ENCODE measurements at regions not wholly inside any gene's neighbourhood (a gene's known extent, or its start where the extent isn't known, plus 50 kb on each side); places are given as distances from the start of the nearest gene placed in this dataset.

DNA sequence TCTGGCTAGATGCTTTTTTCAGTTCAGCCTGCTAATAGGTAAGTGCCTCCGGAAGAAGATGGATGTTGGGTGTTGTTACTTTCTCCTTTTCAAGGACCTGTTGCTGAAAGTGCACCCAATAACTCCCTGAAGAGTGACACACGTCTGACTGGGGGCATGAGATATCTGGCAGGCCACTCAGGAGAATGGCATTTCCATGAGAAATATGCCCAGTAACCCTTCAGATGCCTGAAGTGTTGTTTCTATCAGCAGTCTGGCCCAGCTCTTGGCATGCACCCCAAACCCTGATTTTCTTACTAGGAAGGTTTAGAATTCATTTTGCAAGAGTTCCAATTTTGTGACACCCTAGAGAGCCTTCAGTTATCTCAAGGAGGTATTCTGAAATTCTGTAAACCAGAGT is 71.5 kb downstream of the ARHGAP35 start:
- H3K23ac ChIP-seq (ENCODE audit: low read length): no peak overlapping the region
- DNase-seq: no peak
- H3K27me3 ChIP-seq (ENCODE audit: insufficient read depth, low read length, poor library complexity): no peaks in the 10 kb centered on the region
- no peak overlapping the region for H2BK120ac ChIP-seq (ENCODE audit: low read depth, low read length)
- H2AK5ac ChIP-seq (ENCODE audit: low read length): no peak overlapping the region
- H3K36me3 ChIP-seq (ENCODE audit: control insufficient read depth, insufficient read depth, low read length): peaks cover 1% of the 10 kb centered on the region
- H4K5ac ChIP-seq (ENCODE audit: low read length): no peak overlapping the region
- H3K4me3 ChIP-seq (ENCODE audit: low read length): no peak overlapping the region
- no peak overlapping the region for H2BK15ac ChIP-seq (replicated peaks; ENCODE audit: low read depth)
- no peaks in the 10 kb centered on the region for H3K4me1 ChIP-seq (ENCODE audit: control insufficient read depth, low read depth, low read length)
- H3K9ac ChIP-seq (ENCODE audit: low read length): no peak overlapping the region
- H3K56ac ChIP-seq (ENCODE audit: low read length): no peak overlapping the region
- no peak overlapping the region for H3K4me2 ChIP-seq (ENCODE audit: low read length)
- no peak overlapping the region for H3K18ac ChIP-seq (ENCODE audit: low read length)
- no peak overlapping the region for H4K8ac ChIP-seq (ENCODE audit: low read depth, low read length)
- peaks cover 18% of the 10 kb centered on the region for H3K79me1 ChIP-seq (ENCODE audit: low read length)
- H3K27ac ChIP-seq (ENCODE audit: low read depth, low read length): no peak overlapping the region
- H3K79me2 ChIP-seq (ENCODE audit: control insufficient read depth, insufficient read depth, low read length): peaks cover 19% of the 10 kb centered on the region
- H3K4ac ChIP-seq (ENCODE audit: low read depth, low read length): no peak overlapping the region
- WGBS (ENCODE audit: extremely low coverage, insufficient coverage, low lambda C conversion rate): no CpG with 5 or more reads among the region's 2 CpGs
- no peak overlapping the region for H2BK5ac ChIP-seq (ENCODE audit: low read length)

GRCh38 chr19:46935066-46935663 is 74.4 kb downstream of the ARHGAP35 start:
- Histone ChIP-seq H3K23ac (ENCODE audit: low read length) (no peak overlapping the region), H4K8ac (ENCODE audit: low read depth, low read length) (no peak overlapping the region), H3K79me1 (ENCODE audit: low read length) (peaks cover 15% of the 10 kb centered on the region), H3K27ac (ENCODE audit: low read depth, low read length) (no peak overlapping the region), H3K4me3 (ENCODE audit: low read length) (no peak overlapping the region), H2BK15ac (replicated peaks; ENCODE audit: low read depth) (no peak overlapping the region), H3K27me3 (ENCODE audit: insufficient read depth, low read length, poor library complexity) (no peaks in the 10 kb centered on the region), H3K4ac (ENCODE audit: low read depth, low read length) (no peak overlapping the region), H3K56ac (ENCODE audit: low read length) (no peak overlapping the region), H3K18ac (ENCODE audit: low read length) (no peak overlapping the region), H3K9ac (ENCODE audit: low read length) (no peak overlapping the region), H3K36me3 (ENCODE audit: control insufficient read depth, insufficient read depth, low read length) (peaks cover 3% of the 10 kb centered on the region), H3K4me1 (ENCODE audit: control insufficient read depth, low read depth, low read length) (no peaks in the 10 kb centered on the region), H2AK5ac (ENCODE audit: low read length) (no peak overlapping the region), H2BK120ac (ENCODE audit: low read depth, low read length) (no peak overlapping the region), H3K79me2 (ENCODE audit: control insufficient read depth, insufficient read depth, low read length) (peaks cover 12% of the 10 kb centered on the region), H3K4me2 (ENCODE audit: low read length) (no peak overlapping the region), H4K5ac (ENCODE audit: low read length) (no peak overlapping the region), H2BK5ac (ENCODE audit: low read length) (no peak overlapping the region)
- no peak for DNase-seq
- no CpG with 5 or more reads among the region's 7 CpGs for WGBS (ENCODE audit: extremely low coverage, insufficient coverage, low lambda C conversion rate)

DNA sequence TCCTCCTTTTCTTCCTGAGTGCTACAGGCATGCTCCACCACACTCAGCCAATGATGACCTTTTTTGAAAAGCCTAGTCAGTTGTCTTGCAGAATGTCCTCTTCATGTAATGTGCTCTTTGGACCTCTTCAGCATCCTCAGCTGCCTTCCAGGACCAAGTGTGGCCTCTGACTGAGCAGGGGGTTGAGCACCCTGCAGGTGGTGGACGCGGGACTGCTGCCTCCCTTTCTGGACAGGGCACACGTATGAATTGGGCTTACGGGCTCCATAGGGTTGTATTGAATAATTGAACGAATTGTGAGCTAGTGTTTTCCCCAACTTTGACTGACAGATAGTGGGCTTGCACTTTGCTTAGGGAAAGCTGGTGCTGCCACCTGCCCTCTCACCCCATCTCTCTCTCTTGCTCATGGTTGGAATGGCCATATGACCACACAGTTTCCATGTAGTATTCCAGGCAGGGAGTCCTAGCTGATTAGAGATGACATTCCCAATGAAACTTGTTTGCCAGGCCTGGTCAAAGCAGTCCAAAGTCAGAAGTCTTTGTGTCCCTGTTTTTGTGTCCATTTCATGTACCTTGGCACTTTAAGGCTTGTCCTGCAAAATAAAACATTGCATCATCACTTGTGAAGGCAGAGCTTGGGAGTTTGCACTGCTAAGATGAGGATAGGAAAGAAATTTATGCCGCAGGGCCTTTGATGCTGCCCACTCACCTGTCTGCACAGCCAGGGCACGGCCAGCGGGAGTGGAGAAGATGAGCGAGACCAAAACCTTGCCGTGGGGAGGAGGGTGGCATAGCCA is 76.3 kb upstream of the NPAS1 start:
- Histone ChIP-seq H4K8ac (ENCODE audit: low read depth, low read length) (no peak overlapping the region), H2BK120ac (ENCODE audit: low read depth, low read length) (no peak overlapping the region), H3K9ac (ENCODE audit: low read length) (no peak overlapping the region), H2BK5ac (ENCODE audit: low read length) (no peak overlapping the region), H3K27ac (ENCODE audit: low read depth, low read length) (no peak overlapping the region), H3K23ac (ENCODE audit: low read length) (no peak overlapping the region), H3K36me3 (ENCODE audit: control insufficient read depth, insufficient read depth, low read length) (no peaks in the 10 kb centered on the region), H3K79me1 (ENCODE audit: low read length) (peaks cover 8% of the 10 kb centered on the region), H4K5ac (ENCODE audit: low read length) (no peak overlapping the region), H3K27me3 (ENCODE audit: insufficient read depth, low read length, poor library complexity) (no peaks in the 10 kb centered on the region), H3K4me1 (ENCODE audit: control insufficient read depth, low read depth, low read length) (no peaks in the 10 kb centered on the region), H3K4ac (ENCODE audit: low read depth, low read length) (no peak overlapping the region), H3K4me2 (ENCODE audit: low read length) (no peak overlapping the region), H3K18ac (ENCODE audit: low read length) (no peak overlapping the region), H3K4me3 (ENCODE audit: low read length) (no peak overlapping the region), H3K79me2 (ENCODE audit: control insufficient read depth, insufficient read depth, low read length) (no peaks in the 10 kb centered on the region), H2BK15ac (replicated peaks; ENCODE audit: low read depth) (no peak overlapping the region), H2AK5ac (ENCODE audit: low read length) (no peak overlapping the region), H3K56ac (ENCODE audit: low read length) (no peak overlapping the region)
- no CpG with 5 or more reads among the region's 10 CpGs for WGBS (ENCODE audit: extremely low coverage, insufficient coverage, low lambda C conversion rate)
- DNase-seq: no peak

DNA sequence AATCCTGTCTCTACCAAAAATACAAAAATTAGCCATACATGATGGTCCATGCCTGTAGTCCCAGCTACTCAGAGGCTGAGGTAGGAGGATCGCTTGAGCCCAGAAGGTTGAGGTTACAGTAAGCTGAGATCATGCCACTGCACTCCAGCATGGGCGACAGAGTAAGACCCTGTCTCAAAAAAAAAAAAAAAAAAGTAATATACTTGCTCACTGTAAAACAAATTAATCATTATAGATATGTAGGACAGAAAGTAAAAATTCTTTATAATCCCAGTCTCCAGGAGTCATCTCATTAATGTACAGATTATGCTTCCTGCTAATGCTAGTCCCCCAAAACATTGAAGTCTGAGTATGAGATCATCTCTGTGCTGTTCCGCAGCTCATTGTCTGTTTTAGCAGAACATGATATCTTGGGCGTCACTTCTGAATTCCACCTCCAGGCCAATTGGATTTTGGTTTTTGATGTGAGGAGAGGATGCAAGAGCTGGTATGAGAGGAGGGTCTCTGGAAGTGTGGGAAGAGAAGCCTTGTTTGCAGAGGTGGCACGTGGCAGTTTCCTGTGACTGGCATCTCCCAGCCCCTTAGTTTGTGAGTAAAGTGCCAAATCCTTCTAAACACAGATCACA is 75.4 kb upstream of the NPAS1 start:
- Histone ChIP-seq H2BK15ac (replicated peaks; ENCODE audit: low read depth) (no peak overlapping the region), H4K5ac (ENCODE audit: low read length) (no peak overlapping the region), H3K36me3 (ENCODE audit: control insufficient read depth, insufficient read depth, low read length) (no peaks in the 10 kb centered on the region), H4K8ac (ENCODE audit: low read depth, low read length) (no peak overlapping the region), H3K79me1 (ENCODE audit: low read length) (peaks cover 11% of the 10 kb centered on the region), H2BK120ac (ENCODE audit: low read depth, low read length) (no peak overlapping the region), H3K27me3 (ENCODE audit: insufficient read depth, low read length, poor library complexity) (no peaks in the 10 kb centered on the region), H3K4me1 (ENCODE audit: control insufficient read depth, low read depth, low read length) (no peaks in the 10 kb centered on the region), H3K4ac (ENCODE audit: low read depth, low read length) (no peak overlapping the region), H3K4me2 (ENCODE audit: low read length) (no peak overlapping the region), H3K27ac (ENCODE audit: low read depth, low read length) (no peak overlapping the region), H2AK5ac (ENCODE audit: low read length) (no peak overlapping the region), H3K9ac (ENCODE audit: low read length) (no peak overlapping the region), H3K4me3 (ENCODE audit: low read length) (no peak overlapping the region), H3K56ac (ENCODE audit: low read length) (no peak overlapping the region), H3K79me2 (ENCODE audit: control insufficient read depth, insufficient read depth, low read length) (no peaks in the 10 kb centered on the region), H2BK5ac (ENCODE audit: low read length) (no peak overlapping the region), H3K23ac (ENCODE audit: low read length) (no peak overlapping the region), H3K18ac (ENCODE audit: low read length) (no peak overlapping the region)
- no peak for DNase-seq
- WGBS (ENCODE audit: extremely low coverage, insufficient coverage, low lambda C conversion rate): no CpG with 5 or more reads among the region's 5 CpGs

DNA sequence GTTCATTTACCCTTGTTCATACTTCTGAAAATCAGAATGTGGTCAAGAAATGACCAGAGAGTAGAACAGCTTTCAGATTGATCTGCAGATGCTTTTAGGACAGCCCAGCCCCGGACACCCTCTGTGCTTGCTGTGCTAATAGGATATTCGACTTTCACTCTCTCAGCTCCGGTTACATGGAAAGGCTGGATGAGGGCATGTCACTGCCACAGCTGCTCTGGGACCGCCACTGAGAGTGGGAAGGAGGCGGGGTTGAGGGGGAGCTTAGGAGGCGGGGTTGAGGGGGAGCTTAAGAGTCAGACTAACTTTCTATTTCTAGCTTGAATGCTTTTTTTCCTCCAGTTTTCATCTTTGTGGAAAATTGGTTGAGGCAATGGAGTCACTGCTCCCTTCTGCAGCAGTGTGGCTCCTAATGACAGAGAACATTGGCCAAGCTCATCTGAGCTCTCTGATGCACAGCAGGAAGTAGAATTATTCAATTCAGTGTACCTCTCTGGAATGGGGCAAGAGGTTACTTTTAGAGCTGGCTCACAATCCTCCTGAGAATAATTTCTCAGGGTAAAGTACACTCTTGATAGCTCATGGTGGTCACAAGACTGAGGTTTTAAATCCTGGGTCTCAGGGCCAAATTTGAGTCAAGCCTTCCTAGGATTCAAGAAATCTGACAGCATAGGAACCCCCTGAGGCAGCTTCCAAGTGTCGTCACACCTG is 74.6 kb upstream of the NPAS1 start:
- WGBS (ENCODE audit: extremely low coverage, insufficient coverage, low lambda C conversion rate): no CpG with 5 or more reads among the region's 7 CpGs
- H3K23ac ChIP-seq (ENCODE audit: low read length): no peak overlapping the region
- H3K56ac ChIP-seq (ENCODE audit: low read length): no peak overlapping the region
- peak; percentile 65 for DNase-seq
- H3K79me2 ChIP-seq (ENCODE audit: control insufficient read depth, insufficient read depth, low read length): no peaks in the 10 kb centered on the region
- no peak overlapping the region for H3K4ac ChIP-seq (ENCODE audit: low read depth, low read length)
- H4K8ac ChIP-seq (ENCODE audit: low read depth, low read length): no peak overlapping the region
- no peak overlapping the region for H3K4me3 ChIP-seq (ENCODE audit: low read length)
- H2BK120ac ChIP-seq (ENCODE audit: low read depth, low read length): no peak overlapping the region
- no peak overlapping the region for H4K5ac ChIP-seq (ENCODE audit: low read length)
- H3K27ac ChIP-seq (ENCODE audit: low read depth, low read length): no peak overlapping the region
- H3K36me3 ChIP-seq (ENCODE audit: control insufficient read depth, insufficient read depth, low read length): no peaks in the 10 kb centered on the region
- H3K79me1 ChIP-seq (ENCODE audit: low read length): peaks cover 11% of the 10 kb centered on the region
- no peak overlapping the region for H3K9ac ChIP-seq (ENCODE audit: low read length)
- no peak overlapping the region for H3K4me2 ChIP-seq (ENCODE audit: low read length)
- no peaks in the 10 kb centered on the region for H3K27me3 ChIP-seq (ENCODE audit: insufficient read depth, low read length, poor library complexity)
- H3K18ac ChIP-seq (ENCODE audit: low read length): no peak overlapping the region
- no peak overlapping the region for H2BK5ac ChIP-seq (ENCODE audit: low read length)
- no peak overlapping the region for H2BK15ac ChIP-seq (replicated peaks; ENCODE audit: low read depth)
- H2AK5ac ChIP-seq (ENCODE audit: low read length): no peak overlapping the region
- no peaks in the 10 kb centered on the region for H3K4me1 ChIP-seq (ENCODE audit: control insufficient read depth, low read depth, low read length)

All from mesendoderm (in vitro differentiated cells).